ENCODE measurements at regions not wholly inside any gene's neighbourhood (a gene's known extent, or its start where the extent isn't known, plus 50 kb on each side); places are given as distances from the start of the nearest gene placed in this dataset.

GRCh38 chr10:8444630-8445029, 390.1 kb downstream of the GATA3 start:
- TF ChIP-seq POLR2A (IDR thresholded peaks at IDR 0.05), result no peak
- TF ChIP-seq CTCF (IDR thresholded peaks at IDR 0.05), result no peak
